Dedifferentiated amniotic fluid mesenchymal stem cell (primary cell): ENCODE measurements at regions not wholly inside any gene's neighbourhood (a gene's known extent, or its start where the extent isn't known, plus 50 kb on each side); places are given as distances from the start of the nearest gene placed in this dataset.
A peak's percentile ranks its signal among the peaks of the same experiment; 100 is the strongest.

Experiments
- DNase-seq: peaks from one replicate; pipeline ENCODE4 v3.0.0-alpha.2; 2016; ENCODE audit errors: extremely low spot score

- no peak for DNase-seq
Measured at GRCh38 chr9:119829748-119830147, 460.5 kb upstream of the BRINP1 start.

GRCh38 chr9:119829186-119829585 lies 460.0 kb upstream of the BRINP1 start:
- no peak for DNase-seq

- no peak for DNase-seq
Measured at GRCh38 chr9:119827526-119827925, 458.3 kb upstream of the BRINP1 start.

- no peak for DNase-seq
Measured at GRCh38 chr9:119827126-119827525, 457.9 kb upstream of the BRINP1 start.

GRCh38 chr9:119818726-119819435 lies 449.6 kb upstream of the BRINP1 start:
- no peak for DNase-seq

GRCh38 chr9:119810645-119811429 lies 441.6 kb upstream of the BRINP1 start:
- peak; percentile 79 for DNase-seq

GRCh38 chr9:119803679-119804078 lies 434.4 kb upstream of the BRINP1 start:
- DNase-seq = no peak

- peak; percentile 72 for DNase-seq
Measured at GRCh38 chr9:119802621-119803020, 433.4 kb upstream of the BRINP1 start.

GRCh38 chr9:119802133-119802532 lies 432.9 kb upstream of the BRINP1 start:
- no peak for DNase-seq

- DNase-seq = no peak
Measured at GRCh38 chr9:119801311-119801710, 432.1 kb upstream of the BRINP1 start.

- DNase-seq = no peak
Measured at GRCh38 chr9:119795395-119795794, 426.2 kb upstream of the BRINP1 start.

GRCh38 chr9:119794836-119795235 lies 425.6 kb upstream of the BRINP1 start:
- no peak for DNase-seq

GRCh38 chr9:119793218-119793617 lies 424.0 kb upstream of the BRINP1 start:
- no peak for DNase-seq

- no peak for DNase-seq
Measured at GRCh38 chr9:119792242-119792641, 423.0 kb upstream of the BRINP1 start.

- DNase-seq = no peak
Measured at GRCh38 chr9:119789987-119790386, 420.8 kb upstream of the BRINP1 start.

- no peak for DNase-seq
Measured at GRCh38 chr9:119788921-119789320, 419.7 kb upstream of the BRINP1 start.

- DNase-seq = no peak
Measured at GRCh38 chr9:119781886-119782285, 412.7 kb upstream of the BRINP1 start.

- DNase-seq = no peak
Measured at GRCh38 chr9:119775410-119775809, 406.2 kb upstream of the BRINP1 start.

GRCh38 chr9:119773823-119774222 lies 404.6 kb upstream of the BRINP1 start:
- no peak for DNase-seq

GRCh38 chr9:119771341-119771740 lies 402.1 kb upstream of the BRINP1 start:
- DNase-seq = no peak

GRCh38 chr9:119768266-119768665 lies 399.0 kb upstream of the BRINP1 start:
- DNase-seq = no peak

GRCh38 chr9:119765632-119766175 lies 396.5 kb upstream of the BRINP1 start:
- no peak for DNase-seq

GRCh38 chr9:119763260-119763659 lies 394.0 kb upstream of the BRINP1 start:
- DNase-seq = no peak
